NCI-H1436 treated with DMSO at 0.1 percent for 48 hours (cell line): ENCODE measurements at regions not wholly inside any gene's neighbourhood (a gene's known extent, or its start where the extent isn't known, plus 50 kb on each side); places are given as distances from the start of the nearest gene placed in this dataset.

Experiments used
- DNase-seq: peaks from one replicate; lab custom pipeline; 2025; lab: John Stamatoyannopoulos, UW

- DNase-seq: no peak
Measured at GRCh38 chr18:34075963-34076860, 148.5 kb downstream of the NOL4 start.

GRCh38 chr18:34061226-34061625 is 163.5 kb downstream of the NOL4 start:
- no peak for DNase-seq

DNA sequence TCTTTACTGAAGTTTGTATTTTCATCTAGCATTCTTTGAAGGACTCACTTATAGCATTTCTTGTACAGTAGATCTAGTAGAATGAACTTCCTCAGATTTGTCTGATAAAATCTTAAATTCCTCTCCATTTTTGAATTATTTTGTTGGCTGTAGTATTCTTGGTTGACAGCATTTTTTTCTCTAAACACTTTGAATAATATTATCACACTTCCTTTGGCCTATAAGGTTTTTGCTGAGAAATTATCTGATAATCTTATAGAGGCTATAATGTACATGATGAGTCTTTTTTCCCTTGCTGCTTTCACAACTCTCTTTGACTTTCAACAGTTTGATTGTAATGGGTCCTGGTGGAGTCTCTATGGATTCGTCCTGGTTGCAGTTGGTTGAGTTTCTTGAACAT is 169.5 kb downstream of the NOL4 start:
- no peak for DNase-seq

DNA sequence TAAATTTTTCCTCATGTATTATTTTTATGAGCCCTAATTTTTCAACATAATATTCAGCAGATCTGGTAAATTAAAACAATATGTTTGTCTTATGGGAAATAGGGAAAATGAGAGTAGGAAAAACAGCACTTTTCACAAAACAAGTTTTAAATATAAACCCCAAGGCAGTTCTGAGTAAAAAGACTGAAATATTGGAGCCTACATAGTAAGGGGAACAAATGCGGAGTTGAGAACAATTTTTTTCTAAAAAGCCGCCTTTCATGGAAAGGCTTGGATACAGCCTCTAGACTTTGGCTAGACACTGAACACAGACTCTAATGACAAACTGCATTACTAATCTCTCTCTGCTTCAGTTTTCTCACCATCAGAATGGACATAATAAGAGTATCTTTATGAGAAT is 174.1 kb downstream of the NOL4 start:
- no peak for DNase-seq

GRCh38 chr18:34049511-34049910 is 175.2 kb downstream of the NOL4 start:
- no peak for DNase-seq

DNA sequence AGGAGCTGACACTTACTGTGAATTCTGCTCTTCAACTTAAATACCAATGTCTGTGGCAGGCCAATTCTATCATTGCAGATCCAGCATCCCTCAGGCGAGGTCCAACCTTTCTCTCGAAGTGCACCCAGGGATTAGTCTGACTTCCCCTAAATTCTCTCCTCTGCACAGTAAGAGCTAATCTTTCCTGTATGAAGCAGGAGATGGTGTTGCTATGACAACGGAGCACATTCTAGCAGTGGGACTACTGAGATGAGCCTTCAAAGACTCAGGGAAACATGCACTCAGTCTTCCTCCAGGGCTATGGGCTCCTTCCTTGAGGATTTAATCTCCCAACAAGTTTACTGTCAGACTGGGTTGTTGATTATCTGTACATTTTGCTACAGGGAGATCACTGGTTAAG is 176.3 kb downstream of the NOL4 start:
- DNase-seq: no peak

DNA sequence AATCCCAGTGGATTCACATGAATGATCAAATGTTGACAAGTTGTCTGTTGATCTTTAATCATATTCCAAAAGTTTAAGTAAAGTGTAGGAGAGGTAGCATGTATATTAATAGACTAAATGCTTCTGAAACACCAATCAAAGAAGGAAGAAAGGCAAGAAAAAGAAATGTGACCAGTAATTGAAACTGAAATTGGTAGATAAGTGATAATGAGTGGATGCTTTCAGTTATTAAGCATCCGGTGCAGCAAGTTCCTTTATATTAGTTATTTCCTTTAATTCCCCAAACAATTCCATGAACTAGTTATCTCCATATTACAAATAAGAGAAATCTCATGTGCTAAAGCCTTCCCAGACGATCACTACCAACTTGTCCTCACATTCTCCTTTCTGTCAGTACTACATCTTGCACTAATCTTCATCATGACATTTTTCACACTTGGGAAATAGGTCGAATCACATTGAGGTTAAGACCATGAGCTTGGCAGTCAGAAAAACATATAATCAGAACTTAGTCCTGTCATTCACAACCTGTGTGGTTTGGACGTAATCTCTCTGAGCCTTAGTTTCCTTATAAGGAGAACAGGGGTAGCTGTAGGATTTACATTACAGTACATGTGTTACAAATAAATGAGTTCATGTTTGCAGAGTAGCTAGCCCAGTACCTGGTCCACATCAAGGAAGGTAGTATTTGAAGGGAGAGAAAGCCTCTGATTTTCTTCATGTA is 182.1 kb downstream of the NOL4 start:
- no peak for DNase-seq

GRCh38 chr18:34039611-34040010 is 185.1 kb downstream of the NOL4 start:
- no peak for DNase-seq

GRCh38 chr18:34039201-34039600 is 185.5 kb downstream of the NOL4 start:
- DNase-seq: no peak

- DNase-seq: no peak
Measured at GRCh38 chr18:34038086-34038485, 186.6 kb downstream of the NOL4 start.

- no peak for DNase-seq
Measured at GRCh38 chr18:34033968-34034367, 190.7 kb downstream of the NOL4 start.

DNA sequence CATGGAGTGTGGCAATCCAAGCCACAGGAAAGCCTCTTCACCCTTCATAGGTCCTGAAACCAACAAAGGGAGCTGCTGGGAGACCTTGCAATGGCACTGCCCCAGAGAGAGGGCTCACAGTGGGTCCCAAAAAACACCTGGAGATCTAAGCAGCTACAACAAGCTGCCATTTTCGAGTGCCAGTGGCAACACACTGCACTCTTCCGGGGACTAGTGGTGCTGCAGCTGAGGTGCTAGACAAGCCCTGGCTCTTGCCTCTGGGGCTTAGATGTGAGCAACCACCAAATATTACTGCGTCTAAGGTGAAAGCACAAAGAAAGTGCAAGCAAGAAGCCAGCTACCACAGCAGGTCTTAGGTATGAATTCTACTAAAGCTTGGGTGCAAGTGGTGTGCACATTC is 192.9 kb downstream of the NOL4 start:
- DNase-seq: no peak

- DNase-seq: no peak
Measured at GRCh38 chr18:34028324-34028723, 196.4 kb downstream of the NOL4 start.

DNA sequence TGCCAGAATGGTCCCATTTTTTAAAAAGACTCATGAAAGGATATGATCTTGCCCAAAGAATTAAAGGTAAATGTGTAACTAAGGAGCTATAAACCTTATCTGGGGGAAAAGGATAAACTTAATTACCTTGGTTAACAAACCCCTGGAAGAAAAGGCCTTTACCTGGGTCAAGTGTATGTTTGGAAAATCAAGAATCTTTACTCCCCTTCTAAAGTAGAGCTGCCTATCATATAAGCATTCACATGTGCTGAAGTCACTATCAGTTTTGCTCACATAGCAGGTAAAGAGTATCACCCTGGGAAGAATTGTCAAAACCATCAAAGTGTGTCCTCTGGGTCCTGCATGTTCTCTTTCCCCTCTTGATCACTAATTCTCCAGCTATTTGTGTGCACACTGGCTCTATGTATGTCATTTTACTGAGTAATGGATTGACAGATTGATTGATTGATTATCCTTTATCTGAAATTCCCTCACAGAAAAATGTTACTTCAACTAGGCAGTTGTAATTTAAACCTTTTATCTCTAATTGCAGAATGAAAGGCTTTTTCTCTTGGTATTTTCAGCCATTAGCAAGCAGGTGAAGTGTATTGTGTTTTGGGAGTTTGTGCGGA is 199.4 kb downstream of the NOL4 start:
- no peak for DNase-seq

GRCh38 chr18:34023471-34023870 is 201.2 kb downstream of the NOL4 start:
- no peak for DNase-seq

DNA sequence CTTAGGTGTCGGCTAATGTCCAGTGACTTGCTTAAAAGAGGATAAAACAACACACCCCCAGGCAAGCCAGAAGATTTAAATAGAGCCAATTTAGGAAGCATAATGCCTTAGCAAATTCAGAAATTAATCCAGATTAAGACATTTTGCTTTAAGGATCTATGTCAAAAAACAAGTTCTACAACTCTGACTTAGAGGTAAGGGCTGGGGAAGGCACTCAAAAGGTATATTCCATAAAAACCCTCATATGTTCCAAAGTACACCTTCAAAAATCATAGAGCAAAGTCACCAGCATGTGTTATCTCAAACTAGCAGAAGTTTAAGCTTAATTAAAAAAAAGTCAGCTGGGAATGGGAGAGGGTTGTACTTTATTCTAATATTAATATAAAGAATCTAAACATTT is 206.4 kb downstream of the NOL4 start:
- DNase-seq: no peak

GRCh38 chr18:34003687-34004086 is 221.0 kb downstream of the NOL4 start:
- no peak for DNase-seq

GRCh38 chr18:34002130-34002529 is 222.6 kb downstream of the NOL4 start:
- DNase-seq: no peak

GRCh38 chr18:34001376-34001775 is 223.3 kb downstream of the NOL4 start:
- DNase-seq: no peak

GRCh38 chr18:33987206-33987605 is 237.5 kb downstream of the NOL4 start:
- DNase-seq: no peak

DNA sequence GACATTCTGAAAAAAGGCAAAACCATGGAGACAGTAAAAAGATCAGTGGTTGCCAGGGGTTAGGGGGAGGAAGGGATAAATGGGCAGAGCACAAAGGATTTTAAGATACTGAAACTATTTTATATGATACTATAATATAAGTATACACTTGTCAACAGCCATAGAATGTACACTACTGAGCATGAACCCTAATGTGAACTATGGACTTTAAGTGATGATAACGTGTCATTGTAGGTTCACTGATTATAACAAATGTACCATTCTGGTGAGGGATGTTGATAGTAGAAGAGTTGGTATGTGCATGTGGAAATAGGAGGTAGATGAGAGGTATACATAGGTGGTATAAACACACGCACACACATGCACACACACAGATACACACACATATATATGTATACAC is 241.6 kb downstream of the NOL4 start:
- no peak for DNase-seq

GRCh38 chr18:33960417-33960816 is 264.3 kb downstream of the NOL4 start:
- DNase-seq: peak; percentile 89

- DNase-seq: no peak
Measured at GRCh38 chr18:33959609-33960008, 265.1 kb downstream of the NOL4 start.
